Erythroblast (primary cell): ENCODE measurements at regions not wholly inside any gene's neighbourhood (a gene's known extent, or its start where the extent isn't known, plus 50 kb on each side); places are given as distances from the start of the nearest gene placed in this dataset.
"Not testable (repeated sequence)": the region's sequence is repeated elsewhere in the genome, so short reads cannot be mapped to it uniquely, and the experiment has no call there.

ENCODE experiments used
- DNase-seq, 2 experiments: peaks; one replicate each; lab custom pipeline; 2025; lab: John Stamatoyannopoulos, UW
- GATA1 ChIP-seq: IDR thresholded peaks from 2 replicates; pipeline ENCODE4 v1.6.1; 2011; ENCODE audit warnings: low read depth, mild to moderate bottlenecking, control low read depth, low read length, moderate library complexity
- POLR2A ChIP-seq: IDR thresholded peaks from 2 replicates; pipeline ENCODE4 v1.6.1; 2011; ENCODE audit warnings: mild to moderate bottlenecking, low read length

DNA sequence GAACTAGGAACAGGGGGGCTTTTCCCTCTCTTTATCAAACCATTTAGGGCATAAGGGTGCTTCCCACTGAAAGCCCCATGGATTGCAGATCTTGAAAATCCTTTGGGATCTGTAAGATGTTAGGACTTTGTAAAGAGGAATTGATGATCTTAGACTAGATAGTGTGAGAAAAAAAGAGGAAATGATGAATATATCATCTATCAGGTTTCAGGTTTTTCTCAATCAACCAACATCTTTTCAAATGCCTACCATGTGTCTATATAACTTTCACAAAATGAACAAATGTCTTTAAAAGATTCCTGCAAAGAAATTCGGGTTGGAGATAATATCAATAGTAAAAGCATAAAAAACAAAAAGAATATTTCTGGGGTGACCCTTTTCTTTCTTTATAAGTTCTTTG is 50.1 kb downstream of the KCNC4 start:
- TF ChIP-seq POLR2A (no peak), GATA1 (no peak)
- DNase-seq = no peak

DNA sequence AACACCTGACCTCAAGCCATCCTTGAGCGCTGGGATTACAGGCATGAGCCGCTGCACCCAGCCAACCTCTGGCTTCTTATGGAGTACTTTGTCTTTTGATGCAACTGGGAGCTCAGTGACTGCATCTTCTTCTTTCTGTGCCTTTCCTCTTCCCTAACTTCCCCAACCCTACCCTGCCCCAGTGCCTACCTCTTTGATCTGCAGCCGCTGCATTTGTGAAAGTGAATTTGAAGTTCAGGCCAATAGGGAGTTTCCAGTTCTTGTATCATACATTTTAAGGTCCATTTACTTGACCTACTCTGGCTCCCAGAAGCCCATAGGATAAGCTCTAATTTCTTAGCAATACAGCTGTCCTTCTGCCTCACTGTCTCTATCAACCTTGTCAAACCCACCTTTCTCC is 52.2 kb downstream of the KCNC4 start:
- no peak for DNase-seq
- TF ChIP-seq POLR2A (no peak), GATA1 (no peak)

DNA sequence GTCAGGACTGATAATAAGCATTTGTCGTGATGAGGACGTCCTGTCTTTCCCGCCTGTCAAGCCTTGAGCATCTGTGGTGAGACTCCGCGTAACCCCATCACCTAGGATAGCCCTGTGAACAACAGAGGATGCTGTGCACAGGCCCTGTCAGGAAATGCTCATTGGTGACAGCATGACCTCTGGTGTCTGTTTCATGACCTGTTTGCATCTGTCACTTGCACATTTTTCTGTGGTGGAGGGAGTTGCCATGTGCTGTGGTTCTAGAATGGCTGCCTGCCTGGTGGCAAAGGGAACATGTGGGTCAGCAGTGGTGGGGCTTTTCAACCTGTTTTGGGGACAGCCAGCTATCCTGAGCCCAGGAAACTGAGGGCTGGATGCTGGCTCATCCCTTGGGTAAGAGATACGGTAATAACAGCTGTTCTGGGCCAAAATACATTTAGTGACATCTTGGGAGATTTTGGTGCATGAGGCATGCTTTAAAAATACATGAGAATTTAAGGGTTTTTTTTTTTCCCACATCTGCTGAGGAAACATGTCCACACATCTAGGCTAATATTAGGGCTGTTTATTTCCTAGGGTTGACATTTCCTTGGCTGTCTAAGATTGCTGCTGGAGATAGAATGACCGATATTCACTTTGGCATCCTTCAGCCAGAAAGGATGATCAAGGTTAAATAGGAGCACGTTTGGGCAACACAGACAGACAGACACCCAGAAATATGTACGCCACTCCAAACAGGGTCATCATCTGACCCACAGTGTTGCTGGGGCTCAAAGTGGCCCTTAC is 52.9 kb downstream of the KCNC4 start:
- TF ChIP-seq POLR2A = no peak
- TF ChIP-seq GATA1 = no peak
- no peak for DNase-seq

DNA sequence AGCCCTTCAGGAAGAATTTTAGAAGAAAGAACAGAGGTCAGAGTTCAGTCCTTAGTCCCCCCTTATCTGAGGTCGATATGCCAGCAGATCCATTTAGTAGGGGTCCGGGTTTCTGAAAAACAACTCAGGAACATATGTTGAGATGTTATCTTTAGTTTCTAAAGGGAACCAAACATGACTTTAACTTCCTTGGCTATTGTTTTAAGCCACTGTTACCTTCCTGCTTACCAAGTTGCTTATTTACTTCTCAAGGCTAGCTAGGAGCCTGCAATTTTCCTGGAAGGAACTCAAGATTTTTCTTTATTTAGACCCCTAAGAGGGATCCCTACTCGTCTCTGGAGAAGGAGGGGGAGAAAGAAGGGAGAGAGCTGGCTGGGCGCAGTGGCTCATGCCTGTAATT is 54.3 kb downstream of the KCNC4 start:
- DNase-seq = no peak

DNA sequence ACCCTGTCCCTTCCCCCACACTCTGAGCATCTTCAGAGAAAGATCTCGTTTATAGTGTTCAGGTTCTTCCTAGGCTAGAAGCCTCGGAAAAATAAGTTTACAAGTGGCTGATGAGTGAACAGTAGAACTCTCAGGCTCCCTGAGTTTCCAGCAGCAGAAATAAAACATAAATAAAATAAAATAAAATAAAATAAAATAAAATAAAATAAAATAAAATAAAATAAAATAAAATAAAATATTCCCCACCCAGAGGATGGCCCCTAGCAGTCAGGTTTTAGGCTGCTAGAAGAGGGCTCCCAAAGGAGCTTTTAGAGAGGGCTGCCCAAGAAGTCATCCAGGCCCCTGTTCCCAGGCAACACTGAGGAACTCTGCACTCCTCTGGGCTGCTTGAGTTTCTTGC is 55.1 kb downstream of the KCNC4 start:
- no peak for DNase-seq

More for the DNA sequence above, 54.3 kb downstream of the KCNC4 start:
- TF ChIP-seq POLR2A = no peak

DNA sequence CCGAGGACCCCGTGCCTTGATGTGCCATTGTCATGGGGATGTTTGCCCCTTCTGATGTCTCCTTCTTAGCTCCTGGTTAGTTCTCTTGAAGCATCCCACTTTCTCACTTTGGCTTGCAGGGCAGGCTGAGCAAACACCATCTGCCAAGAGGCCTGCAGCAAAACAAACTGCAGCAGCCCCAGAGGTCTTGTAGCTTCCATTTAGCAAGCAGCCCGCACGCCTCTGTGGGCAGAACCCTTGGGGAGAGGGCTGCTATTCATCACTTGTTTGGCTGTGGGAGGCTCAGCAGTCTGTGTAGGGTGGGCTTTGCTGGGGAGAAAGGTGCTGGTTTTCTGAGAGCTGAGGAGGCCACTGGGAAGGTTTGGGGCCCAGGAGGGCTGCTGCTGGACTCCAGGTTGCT is 56.7 kb downstream of the KCNC4 start:
- DNase-seq = no peak
- TF ChIP-seq POLR2A = no peak
- TF ChIP-seq GATA1 = no peak

More for the DNA sequence above, 55.1 kb downstream of the KCNC4 start:
- TF ChIP-seq POLR2A (no peak), GATA1 (no peak)

DNA sequence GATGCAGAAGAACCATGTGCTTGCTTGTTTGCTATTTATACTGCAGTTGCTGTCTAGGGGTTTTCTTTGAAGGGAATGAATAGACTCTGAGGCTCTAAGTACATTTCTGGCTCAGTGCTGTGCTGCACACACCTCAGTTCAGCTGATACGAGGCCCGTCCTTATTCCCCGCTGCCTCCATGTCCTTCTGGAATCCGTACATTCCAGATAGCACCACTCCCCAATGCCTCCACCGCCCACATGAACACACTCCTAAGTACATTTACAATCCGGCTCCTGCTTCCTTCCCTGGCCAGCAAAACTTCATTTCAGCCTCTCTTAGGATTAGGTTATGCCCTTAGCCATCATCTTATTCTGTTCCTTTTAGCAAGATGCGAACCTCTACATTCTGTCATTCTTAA is 57.1 kb downstream of the KCNC4 start:
- no peak for DNase-seq
- TF ChIP-seq POLR2A (no peak), GATA1 (no peak)

DNA sequence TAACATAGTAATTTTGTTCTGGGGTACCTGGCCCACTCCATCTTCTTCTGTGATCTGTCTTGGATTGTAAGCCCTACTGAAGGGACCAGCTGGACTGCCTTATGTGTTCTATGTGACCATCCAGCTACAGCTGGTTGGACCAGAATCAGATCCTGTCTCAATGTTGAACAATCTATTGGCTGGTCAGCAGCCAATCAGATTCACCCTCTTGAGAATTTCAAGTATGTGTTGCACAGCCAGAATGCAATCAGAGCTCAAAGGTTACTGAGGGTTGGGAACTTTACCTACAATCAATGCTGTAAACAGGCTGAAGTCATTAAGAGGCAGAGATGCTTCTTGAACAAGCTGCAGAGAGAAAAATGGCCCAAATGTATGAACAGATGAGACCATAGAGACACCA is 61.9 kb downstream of the KCNC4 start:
- no peak for DNase-seq
- TF ChIP-seq GATA1 (no peak), POLR2A (no peak)

DNA sequence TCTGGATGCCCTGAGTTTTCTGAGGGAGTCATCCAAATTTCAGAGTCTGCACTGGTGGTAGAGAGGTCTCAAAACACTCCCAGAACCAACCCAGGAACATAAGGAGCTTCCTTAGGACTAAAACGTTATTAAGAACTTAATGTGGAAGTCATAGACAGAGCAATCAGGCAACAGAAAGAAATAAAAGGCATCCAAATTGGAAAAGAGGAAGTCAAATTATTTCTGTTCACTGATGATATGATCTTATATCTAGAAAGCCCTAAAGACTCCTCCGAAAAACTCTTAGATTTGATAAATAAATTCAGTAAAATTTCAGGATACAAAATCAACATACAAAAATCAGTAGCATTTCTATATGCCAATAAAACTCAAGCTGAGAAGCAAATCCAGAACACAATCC is 63.7 kb downstream of the KCNC4 start:
- DNase-seq = not testable (repeated sequence)

DNA sequence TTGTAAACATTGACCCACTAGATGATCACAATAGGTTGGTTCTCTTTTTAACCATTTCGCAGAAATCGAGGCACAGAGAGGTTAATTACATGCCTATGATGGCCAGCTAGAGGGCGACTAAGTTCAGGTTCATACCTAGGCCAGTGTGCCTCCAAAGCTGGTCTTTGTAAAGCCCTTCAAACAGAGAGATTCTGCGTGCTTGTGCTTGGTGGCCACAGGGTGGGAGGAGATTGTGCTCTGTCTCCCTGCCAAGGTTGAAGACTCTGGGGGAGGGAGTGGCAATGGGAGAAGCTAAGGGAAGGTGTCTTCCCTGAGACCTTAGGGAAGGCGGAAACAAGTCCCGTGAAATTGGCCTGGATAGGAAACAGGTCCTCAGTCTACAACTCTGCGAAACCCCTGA is 59.1 kb upstream of the RBM15 start:
- TF ChIP-seq GATA1 (no peak), POLR2A (no peak)
- DNase-seq = peak in 1 of 2 experiments; percentile 4

DNA sequence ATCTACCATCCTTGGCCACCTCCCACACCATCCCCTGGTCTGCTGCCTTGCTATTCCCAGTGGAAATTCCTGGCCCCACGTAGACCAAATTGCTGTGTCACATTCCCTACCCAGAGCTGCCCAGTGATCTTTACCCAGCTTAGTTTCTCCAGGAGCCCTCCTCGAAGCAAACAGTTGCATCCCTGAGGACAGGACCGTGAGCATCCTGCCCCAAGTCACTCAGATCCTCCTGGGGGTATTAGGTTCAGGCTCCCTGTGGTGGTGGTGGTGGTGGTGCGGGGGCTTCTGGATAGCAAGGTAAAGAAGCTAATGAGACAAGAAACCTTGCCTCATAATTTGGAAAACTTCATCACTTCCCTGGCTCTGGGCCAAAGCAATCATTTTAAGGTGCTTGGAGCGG is 58.4 kb upstream of the RBM15 start:
- DNase-seq = no peak

DNA sequence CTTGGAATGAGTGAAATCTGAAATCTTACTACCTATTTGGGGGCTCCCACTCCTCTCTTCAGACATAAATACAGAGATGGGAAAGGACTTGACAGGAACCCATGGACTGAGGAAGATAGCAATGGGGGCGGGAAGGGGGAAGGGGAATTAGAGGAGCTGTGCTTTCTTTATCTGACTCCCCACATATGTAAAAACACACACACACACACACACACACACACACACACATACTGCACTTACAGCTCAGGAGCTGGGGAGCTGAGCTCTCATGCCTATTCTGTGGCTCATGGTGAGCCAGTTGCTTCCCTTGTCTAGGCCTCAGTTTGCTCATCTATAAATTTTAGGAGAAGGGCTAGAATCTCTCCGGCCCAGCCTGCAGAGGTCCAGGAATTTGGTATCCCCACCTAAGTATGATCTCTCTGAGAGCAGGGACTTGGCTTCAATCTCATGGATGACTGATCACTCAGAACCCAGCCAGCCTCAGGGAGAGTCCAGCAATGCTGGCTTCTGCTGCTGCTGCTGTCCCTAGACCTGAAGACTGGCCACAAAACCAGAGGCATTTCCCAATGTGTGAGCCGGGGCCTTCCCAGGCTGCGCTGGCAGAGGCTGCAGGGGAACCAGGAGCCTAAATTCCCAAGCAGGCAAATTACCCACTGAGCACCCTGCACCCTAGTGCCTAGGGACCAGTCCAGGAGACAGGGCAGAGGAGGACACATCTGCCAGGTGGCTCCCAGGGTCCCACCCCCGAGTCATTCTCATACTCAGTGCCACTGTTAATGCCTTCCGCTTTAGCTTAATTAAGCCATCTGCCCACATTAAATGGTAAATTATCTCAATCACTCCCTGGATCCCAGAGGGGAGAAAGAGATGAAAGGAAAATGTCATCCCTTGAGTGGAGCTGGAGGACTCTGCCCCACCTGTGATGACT is 57.5 kb upstream of the RBM15 start:
- TF ChIP-seq GATA1 (no peak), POLR2A (no peak)
- DNase-seq = no peak

More for the DNA sequence above, 58.4 kb upstream of the RBM15 start:
- TF ChIP-seq GATA1 = no peak
- TF ChIP-seq POLR2A = no peak

DNA sequence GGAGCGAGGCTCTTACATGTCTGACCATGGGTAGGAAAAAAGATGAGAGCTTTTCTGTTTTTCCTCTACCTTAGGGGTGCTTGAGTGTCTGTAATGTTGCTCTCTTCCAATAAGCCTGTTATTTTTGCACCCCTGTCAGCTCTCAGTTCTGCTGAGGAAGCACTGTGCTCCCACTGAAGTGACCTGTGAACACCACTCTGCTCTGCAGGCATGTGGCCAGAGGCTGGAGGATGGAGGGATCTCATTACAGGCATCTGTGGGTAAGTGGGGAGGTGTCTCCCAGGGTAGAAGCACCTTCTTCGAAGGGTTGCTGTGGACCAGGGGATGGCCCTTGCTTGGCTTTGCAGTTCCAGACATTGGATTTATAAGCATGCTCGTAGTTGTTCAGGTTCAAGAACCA is 56.8 kb upstream of the RBM15 start:
- TF ChIP-seq POLR2A = no peak
- DNase-seq = no peak

DNA sequence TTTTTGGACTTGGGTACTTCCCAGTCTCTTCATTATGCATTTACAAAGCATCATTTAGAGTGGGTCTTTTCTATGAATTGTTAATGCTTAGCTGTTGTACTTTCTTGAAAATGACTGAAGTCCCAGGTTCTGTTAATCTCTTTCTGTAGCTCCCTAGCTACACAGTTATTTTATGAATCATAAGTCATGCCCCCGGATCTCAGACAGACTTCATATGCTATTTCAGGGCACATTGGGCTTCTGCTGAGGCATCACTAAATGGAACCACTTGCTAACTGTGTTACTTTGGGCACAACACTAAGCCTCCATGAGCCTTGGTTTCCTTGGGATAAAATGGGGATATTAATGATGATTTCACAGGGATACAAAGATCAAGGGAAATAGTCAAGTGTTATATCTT is 55.5 kb upstream of the RBM15 start:
- DNase-seq = no peak
- TF ChIP-seq POLR2A = no peak
- TF ChIP-seq GATA1 = no peak
